Limb (tissue), 2 donors: ENCODE measurements at regions not wholly inside any gene's neighbourhood (a gene's known extent, or its start where the extent isn't known, plus 50 kb on each side); places are given as distances from the start of the nearest gene placed in this dataset.

Experiments
- DNase-seq, 2 donors: peaks; one replicate each; pipeline ENCODE4 v3.0.0-alpha.2; 2016; ENCODE audit errors: extremely low spot score in 2 of 2

DNA sequence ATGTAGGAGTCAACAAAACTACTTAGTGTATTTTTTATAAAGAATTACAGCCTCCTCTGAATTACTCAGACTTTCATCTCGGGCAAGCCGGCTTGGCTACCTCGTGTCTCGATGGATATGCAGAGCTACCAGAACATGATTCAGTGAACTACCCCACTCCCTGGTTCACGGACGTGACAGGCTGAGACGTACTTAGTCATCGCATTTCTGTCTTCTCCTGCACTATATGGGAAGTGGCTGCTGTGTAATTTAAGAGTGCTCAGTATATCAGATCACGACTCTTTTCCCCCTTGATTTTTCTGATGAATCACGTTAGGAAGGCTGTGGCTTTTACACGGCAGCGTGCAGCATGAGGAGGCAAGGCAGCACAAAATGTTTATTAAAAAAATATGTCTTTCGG lies 302.7 kb upstream of the ZFP64 start:
- DNase-seq: no peak

DNA sequence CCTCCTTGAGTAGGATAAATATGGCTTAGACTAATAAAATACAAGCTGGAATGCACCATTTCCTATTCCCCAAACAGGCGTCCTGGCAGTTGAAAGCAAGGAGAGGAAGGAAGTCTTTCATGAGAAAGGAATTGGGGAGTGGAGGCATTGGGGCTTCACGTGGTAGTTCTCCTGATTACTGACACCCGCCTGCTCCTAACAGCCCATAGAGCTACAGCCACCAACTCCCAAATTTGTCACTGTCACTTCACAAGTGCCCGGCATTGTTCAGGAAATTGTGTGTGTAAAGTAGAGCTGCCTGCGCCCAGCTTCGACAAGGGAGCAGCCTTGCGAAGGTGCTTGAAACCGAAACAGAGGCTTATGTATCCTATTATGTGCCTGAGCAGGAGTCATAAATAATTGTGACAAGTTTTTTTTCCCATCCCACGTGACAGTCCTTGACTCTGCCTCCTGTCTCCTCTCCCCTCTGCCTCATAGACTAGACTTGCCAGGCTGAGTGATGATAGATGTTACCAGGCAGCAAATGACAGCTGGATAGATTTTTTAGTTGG lies 301.7 kb upstream of the ZFP64 start:
- DNase-seq: peak; percentile 52 to 58

DNA sequence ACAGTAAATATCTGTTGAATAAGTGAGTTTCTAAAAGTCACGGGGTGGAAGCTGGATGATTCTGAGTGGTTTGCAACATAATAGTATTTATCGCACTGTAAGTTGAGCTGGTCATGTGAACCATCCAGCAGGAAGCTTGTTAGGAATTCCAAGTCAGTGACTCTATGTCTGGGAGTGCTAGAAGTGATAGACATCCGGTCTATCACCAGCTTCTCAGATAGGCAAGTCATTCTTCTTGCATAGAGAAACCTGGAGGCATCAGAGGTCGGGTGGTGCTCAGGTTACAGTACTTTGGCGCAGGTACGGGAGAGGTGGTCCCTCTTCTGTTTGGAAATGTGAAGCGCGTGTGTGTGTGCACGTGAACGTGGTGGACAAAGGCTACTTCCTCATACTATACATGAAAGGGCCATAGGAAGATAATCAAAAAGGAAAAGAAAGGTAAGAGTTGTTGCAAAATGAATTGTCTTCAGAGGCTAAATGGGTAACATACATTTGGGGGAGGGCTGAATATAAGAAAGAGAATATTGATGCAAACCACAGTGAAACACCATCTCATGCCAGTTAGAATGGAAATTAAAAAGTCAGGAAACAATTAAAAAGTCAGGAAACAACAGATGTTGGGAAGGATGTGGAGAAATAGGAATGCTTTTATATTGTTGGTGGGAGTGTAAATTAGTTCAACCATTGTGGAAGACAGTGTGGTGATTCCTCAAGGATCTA lies 299.3 kb upstream of the ZFP64 start:
- no peak for DNase-seq

DNA sequence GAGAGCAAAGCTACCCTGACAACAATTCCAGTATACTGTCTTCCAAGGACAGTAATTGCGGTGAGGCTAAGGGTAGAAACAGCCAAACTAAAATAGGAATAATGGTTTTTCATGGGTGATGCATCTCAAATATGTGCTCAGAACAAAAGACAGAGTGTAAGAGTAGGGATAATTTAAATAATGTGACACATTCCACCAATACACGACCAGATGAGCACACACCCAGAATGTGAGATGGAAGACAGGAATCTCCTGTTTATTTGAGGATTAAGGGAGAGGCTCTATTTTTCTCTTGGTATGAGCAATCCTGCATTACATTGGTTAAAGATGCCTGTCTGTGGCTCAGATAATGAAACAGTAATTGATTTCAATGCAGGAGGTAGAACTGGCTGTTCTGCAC lies 292.9 kb upstream of the ZFP64 start:
- DNase-seq: no peak

DNA sequence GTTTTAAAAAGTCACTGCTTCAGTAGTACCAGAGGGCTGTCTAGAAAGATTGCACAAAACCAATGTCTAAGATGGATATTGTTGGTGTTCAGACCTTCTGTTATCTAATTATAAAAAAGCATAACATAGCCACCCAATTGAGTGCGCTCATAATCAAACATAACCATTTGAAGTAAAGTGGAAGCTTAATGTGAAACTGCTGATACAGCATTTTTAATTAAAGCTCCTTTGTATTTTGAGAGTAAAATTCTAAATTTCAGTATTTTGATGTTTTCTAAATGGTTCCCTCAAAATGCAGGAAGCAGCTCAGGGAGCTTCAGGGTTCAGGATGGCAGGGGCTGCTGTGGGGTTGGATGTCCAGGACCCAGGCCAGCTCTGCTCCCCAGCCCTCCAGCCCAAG lies 291.8 kb upstream of the ZFP64 start:
- DNase-seq: no peak

DNA sequence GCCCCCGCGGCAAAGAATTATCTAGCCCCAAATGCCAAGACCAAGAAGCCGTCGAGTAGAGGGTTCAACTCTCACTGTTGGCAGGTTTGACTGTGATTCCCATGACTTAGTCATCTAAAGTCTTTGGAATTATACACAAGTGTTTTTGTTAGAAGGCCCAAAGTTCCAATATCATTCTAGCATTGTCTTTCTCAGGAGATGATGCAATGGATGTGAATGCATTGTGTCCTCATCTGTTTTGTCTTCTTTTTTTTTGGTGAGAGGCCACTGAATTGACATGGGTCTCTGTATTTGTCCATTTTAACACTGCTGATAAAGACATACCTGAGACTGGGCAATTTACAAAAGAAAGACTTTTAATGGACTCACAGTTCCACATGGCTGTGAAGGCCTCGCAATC lies 290.5 kb upstream of the ZFP64 start:
- no peak for DNase-seq

DNA sequence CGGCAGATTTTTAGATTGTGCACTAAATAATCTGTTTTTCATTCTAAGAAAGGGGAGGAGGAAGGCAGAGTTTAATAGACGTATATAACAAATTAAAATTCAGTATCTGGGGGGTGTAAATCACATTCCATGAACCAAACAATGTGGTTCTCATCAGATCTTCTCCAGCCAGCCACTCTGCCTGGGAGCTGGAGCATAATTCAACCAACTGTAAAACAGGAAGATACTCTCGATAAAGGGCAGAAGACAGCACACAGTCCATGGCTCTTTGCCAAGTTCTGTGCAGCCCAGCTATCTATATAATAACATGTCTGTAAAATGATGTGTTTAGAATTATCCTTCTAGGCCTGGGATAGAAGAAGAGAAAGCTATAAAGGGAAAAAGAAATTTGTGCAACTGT lies 289.9 kb upstream of the ZFP64 start:
- peak in 1 of 2 donors; percentile 46 for DNase-seq

DNA sequence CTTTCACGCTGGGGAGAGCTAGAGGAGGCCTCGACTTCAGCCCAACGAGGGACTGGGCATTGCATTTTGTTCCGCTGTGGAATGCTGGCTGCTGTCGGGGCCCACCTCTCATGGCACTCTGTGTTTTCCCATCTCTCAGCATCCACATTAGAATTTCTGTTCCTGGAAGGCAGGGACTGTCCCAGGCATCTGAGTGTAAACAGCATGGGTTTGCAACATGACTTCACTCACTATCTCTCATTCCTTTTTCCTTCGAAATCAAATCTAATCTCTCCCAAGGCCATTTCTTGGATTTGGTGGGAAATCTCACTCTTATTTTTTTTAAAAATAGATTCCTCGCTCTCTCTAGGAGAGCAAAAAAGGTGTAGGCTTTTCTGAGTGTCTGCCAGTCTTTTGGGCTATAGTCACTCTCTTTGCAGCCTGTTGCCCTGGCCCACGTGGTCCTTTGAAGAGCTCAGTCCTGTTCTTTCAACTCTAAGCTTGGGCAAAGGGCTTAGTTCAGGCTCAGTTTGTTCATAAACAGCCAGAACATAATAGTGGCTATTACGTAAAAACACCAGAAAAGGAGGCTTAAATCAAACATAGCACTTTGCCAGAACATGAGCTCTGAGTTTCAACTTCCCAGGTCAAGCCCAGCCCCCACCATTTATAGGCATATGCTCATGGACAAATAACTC lies 284.6 kb upstream of the ZFP64 start:
- no peak for DNase-seq

DNA sequence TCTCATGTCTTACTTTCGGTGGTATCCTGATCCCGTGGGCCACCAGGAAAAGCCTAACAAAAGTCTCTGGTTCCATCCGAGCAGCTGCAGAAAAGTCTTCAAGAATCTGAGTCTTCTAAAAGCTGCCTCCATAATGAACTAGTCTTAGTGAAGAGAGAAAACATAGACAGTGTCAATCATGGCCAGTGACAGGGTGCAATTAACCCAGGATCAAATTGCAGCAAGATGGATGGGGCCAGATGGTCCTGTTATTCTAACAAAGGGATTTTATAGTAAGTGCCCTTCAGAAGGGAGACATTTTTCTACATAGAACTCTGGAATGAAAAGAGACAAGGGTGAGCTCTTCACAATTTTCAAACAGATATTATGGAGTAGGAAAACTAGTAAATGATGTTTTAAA lies 281.6 kb upstream of the ZFP64 start:
- DNase-seq: no peak

DNA sequence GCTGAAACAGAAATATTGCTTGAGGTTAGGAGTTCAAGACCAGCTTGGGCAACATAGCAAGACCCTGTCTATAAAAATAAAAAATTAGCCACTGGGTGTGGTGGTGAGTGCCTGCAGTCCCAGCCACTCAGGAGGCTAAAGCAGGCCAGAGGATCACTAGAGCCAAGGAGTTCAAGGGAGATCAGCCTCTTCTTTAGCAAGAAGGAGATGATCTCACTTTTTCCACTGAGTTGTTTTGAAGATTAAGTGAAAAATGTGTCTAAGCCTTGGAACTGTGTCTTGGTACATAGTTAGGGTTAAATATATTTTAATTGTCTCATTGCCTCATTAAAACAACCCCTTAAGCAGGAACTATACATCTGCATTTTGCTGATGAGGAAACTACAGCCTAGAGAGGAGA lies 279.0 kb upstream of the ZFP64 start:
- DNase-seq: no peak

DNA sequence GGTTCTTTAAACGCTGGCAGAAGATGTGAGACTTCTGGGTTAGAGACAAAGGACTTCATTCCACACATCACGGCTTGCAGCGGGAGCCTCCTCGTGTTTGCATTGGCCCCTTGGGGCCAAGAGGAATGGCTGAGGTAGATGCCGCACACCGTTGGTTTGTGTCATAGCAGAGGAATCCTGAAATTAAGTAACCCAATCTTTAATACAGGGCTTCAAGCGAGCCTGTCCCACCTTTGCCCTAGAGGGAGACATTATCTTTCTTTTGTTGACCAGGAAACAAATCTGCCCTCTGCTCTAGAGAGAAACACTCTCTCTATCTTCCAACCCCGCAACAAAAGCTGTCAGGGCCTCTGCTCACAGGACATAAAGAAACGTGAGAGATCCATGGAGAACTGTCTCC lies 277.5 kb upstream of the ZFP64 start:
- no peak for DNase-seq

DNA sequence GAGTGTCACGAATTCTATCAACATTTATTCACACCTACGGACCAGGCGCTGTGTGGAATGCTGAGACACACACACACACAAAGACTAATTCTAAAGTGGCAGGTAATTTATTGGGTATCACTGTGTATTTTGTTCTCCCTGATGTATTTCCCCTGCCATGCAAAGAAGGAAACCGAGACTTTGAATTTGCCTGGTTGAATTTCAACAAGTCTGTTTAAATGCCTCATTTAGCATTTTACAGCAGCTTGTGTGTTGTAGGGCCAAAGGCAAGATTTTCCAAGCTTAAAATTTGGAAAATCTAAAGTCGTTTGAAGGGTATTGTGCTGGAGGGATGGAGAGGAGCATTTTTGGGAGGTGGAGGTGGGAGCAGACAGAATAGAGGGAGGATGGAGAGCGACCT lies 274.4 kb upstream of the ZFP64 start:
- no peak for DNase-seq

DNA sequence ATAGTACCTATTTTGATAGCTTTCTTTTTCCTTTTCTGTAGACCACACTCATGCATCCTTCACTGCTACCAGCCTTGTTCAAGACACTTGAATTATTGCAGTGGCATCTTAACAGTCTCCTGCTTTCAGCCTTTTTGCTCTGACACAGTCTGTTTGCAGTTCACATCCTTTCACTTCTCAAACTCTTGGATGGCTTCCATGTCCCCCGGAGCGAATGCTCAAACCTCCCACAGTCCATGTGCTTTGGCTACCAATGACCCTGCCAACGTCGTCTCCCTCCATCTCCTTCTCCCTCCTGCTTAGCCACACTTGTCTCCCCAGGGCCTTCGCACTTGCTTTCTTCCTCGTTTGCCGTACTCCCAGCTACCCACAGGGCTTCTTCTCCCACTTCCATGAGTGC lies 270.0 kb upstream of the ZFP64 start:
- peak in 1 of 2 donors; percentile 34 for DNase-seq

DNA sequence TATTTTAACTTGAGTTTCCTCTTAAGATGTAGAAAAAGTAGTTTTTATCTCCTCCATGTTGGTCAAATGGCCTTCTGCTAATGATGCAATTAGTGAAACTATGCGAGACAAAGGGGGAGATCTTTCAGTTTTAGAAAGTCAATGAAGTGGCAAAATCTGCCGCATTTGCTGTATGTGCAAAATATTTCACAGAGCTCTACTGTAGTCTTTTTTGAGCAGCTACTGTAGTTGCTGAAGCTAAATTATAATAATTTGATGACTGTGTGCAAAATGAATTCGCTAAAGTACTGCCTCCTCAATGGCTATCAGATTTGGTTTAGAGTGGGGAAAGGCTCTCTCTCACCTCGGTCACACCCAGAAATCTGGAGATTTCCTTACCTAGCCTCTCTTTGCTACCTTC lies 267.6 kb upstream of the ZFP64 start:
- DNase-seq: no peak

DNA sequence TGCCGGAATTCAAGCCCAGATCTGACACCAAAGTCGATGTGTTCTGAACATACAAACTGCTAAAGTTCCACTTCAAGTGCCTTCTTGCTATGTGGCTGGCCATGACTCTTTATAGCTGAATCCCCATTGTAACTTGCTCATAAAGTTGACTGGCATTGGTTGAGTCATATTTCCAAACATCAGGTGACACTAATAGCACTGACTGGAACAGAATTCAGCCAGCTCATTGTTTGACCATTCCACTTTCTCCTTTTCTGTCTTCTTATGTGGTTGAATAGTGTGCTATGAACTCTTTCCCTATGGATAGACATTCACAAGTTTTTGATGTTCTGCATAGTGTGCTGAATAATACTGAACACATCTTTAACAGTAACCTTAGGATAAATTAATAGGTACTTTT lies 266.2 kb upstream of the ZFP64 start:
- no peak for DNase-seq

DNA sequence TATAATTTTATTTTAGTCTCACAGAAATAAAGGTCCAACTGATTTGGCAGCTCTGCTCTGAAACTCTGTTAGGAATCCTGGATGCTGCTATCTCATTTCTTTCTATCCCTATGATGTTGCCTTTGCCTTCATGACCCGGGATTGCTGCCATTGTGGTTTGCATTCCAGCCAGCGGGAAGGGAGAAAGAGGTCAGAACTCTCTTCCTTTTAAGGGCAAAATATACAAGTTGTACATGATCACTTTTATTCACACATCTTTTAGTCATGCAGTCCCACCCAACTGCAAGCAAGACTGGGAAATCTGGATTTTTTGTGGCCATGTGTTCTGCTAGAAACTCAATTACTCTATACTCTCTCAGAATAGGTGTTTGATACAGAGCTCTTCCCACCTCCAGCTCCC lies 263.1 kb upstream of the ZFP64 start:
- no peak for DNase-seq

DNA sequence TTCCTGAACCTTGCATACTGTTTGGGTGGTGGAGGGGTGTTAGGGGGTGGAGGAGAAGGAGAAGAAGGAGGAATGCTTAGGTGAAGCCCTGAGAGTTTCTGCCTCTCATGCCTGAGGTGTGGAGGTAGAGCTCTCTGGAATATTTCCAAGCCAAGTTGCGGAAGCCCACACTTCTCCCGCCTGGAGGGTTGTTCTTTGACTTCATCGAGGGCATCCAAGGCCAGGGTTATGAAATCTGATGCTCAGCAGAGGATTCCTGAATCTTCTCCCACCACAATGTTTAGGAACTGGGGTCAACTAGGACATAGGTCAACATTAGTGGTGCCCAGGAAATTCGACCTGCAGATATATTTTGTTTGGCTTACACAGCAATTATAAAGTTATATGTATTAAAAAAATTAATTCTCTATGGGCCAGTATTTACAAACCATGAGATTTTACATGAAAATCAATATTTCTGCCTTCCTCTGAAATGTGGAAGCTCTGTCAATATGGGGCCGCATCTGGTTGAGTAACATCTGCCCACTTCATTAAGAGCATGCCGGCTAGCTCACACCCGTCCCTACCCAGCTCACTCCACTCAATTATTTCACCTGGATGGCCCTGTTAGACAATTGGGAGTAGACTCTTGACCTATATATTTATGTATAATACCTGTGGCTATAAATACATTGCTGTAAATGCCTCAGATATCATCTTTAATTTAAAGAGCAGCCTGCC lies 257.1 kb upstream of the ZFP64 start:
- no peak for DNase-seq

DNA sequence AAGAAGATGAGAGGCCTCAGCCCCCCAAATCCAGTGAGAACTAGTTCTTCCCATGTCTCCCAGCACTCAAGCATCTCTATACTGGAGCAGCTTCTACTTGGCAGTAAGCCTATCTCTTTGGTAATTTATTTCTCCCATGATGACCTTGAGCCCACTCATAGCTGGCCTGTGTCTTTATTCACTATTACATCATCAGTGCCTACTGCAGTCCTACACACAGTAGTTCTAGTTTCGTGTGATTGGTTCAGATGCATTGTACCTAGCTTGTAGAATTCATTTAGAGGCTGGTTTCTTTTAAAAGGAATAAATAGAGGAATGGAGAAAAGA lies 255.6 kb upstream of the ZFP64 start:
- DNase-seq: no peak

DNA sequence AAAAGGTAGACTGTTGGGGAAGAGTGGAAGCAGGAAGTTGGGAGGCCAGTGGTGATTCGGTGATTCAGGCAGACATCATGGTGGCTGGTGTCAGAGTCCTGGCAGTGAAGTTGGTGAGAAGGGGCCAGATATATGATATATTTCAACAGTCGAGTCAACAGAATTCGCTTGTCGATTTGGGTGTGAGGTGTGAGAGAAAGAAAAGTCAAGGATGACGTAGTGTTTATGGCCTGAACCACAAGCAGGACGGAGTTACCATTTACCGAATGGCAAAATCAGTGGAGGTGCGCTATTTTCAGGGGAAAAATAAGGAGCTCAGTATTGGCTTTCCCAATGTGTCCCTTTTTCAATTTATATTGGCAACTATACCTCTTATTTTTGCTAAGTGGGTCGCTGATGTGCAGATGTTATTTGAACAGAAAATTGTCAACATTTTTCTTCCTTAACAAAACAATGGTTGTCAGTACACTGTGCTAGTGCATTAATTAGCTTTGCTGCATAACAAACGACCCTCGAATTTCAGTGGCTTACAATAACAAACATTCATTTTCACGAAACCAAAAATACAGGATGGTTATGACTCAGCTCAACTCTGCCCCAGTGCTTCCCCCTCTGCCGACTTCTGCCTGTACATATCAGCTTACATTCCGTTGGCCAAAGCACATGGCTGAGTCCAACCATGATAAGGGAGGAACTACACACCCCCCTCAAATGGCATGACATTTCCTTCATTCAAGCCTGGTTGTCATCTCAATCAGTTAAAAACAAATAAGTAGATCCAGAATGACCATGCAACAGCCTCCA lies 255.0 kb upstream of the ZFP64 start:
- DNase-seq: no peak

DNA sequence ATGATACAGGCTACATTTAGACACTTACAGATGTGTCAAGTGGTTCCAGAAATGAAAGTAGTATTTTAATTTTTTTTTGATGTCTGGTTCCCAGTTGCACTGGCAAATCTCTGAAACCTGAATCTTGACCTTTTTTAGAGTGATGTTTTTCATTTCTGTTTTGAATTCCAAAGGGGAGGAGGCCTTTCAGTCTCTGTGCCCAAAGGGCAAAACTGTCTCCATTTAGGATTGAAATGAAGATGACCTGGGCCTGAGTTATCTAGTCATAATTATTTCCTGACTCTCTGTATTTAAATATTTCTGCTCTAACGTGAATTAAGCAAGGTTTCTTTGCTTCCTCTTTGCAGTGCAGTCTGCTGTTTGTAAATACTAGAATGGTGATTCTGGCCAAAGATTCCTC lies 252.9 kb upstream of the ZFP64 start:
- no peak for DNase-seq

DNA sequence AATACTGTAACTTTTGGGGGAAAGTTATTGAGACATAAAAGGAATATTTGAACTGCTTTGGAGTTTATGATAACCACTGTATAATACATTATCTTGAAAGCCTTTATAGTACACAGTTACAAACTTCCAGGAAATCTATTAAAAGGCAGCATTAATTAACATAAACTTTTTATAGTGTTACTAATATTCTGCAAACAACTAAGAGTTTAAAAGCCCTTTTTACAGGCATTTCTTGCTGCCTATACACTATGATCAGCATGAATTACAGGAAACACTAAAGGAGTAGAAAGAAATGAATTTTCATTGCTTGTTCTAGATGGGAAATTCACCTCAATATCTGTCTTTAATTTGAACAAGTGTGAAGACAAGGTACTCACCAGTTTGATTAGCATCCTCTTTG lies 252.3 kb upstream of the ZFP64 start:
- no peak for DNase-seq

DNA sequence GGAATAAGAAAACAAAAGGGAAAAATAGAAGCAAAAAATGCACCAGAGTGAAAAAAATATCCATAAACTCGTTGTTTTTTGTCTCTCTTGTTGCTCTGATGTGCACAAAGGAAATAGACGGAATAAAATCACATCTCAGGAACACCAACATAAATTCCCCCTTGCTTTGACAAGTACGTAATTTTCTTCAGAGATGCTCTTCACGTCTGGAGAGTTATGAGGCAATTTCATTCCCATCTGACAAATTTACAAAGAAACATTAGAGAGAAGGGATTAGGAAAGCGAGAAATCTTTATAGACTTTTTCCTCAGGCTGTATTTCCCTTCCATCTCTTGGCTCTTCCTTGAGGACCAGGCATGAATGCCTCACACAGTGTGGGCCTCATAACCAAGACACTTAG lies 250.1 kb upstream of the ZFP64 start:
- DNase-seq: peak in 1 of 2 donors; percentile 30
